NOMO-1 (cell line): ENCODE measurements at regions not wholly inside any gene's neighbourhood (a gene's known extent, or its start where the extent isn't known, plus 50 kb on each side); places are given as distances from the start of the nearest gene placed in this dataset.

Experiments used
- DNase-seq, 2 experiments: peaks; one replicate each; lab custom pipeline; 2025; ENCODE audit not compliant: unreplicated experiment in 2 of 2; lab: John Stamatoyannopoulos, UW

- DNase-seq = no peak
Observed at GRCh38 chr10:78426181-78426580, 392.5 kb downstream of the RPS24 start.

DNA sequence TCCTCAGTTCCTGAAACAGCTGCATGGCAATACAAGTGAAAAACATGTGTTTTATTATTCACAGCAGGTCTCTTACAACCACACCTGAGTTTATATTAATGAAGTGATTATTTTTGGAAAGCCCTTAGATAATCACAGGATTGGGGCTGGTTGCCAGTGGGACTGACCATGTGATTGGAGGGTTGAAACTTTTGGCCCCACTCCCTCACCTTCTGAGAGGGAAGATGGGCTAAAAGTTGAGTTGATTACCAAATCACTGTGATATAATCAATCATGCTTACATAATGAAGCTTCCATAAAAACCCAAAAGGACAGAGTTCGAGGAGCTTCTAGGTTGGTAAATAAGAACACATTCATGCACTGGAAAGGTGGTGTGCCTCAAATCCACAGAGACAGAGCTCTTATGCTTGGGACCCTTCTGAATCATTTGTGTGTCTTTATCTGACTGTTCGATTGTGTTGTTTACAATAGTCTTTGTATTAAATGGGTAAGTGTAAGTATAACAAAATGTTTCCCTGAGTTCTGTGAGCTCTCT lies 393.9 kb downstream of the RPS24 start:
- DNase-seq = no peak

GRCh38 chr10:78428579-78428978 lies 394.9 kb downstream of the RPS24 start:
- no peak for DNase-seq

- no peak for DNase-seq
Observed at GRCh38 chr10:78429984-78430383, 396.3 kb downstream of the RPS24 start.

DNA sequence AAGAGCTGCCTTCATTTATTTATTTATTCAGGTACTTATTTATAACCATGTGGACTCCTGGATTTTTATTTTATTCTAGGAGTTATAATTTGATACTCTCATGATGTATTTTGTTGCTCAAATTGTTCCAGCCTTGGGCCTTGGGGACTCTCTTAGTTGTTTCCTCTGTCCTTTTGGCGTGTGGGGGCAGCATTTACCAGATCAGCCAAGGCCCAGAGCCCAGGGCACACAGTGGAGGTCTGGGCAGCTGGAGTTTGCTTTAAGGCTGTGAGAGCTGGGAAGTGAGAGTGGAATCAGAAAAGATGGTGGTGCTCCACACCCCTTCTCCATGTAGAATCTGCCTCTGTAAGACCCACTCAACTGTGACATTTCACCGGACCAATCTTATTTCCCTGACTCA lies 398.9 kb downstream of the RPS24 start:
- DNase-seq = no peak

DNA sequence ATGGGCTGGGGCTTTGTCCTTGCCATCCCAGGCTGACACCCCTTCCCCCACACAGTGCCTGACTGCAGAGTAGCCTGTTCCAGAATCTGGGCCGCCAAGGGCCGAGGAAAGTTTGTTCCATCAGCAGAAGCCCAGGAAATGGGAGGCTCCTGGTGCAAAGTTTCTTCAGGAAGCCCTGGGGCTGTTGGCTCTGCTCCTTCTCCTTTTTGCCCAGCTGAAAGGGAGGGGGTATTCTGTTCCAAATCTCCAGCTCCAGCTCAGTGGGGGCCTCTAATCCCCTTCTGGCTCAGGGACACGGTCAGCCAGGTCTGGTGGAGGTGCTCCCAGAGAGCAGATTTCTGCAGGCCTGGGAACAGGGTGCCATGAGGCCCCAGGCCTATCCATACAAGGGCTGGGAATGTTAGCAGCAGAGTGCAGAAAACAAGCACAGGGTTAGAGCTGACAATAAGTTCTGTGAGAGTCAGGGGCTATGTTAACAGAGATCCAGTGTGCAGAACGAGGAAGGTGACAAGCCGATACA lies 399.5 kb downstream of the RPS24 start:
- no peak for DNase-seq

DNA sequence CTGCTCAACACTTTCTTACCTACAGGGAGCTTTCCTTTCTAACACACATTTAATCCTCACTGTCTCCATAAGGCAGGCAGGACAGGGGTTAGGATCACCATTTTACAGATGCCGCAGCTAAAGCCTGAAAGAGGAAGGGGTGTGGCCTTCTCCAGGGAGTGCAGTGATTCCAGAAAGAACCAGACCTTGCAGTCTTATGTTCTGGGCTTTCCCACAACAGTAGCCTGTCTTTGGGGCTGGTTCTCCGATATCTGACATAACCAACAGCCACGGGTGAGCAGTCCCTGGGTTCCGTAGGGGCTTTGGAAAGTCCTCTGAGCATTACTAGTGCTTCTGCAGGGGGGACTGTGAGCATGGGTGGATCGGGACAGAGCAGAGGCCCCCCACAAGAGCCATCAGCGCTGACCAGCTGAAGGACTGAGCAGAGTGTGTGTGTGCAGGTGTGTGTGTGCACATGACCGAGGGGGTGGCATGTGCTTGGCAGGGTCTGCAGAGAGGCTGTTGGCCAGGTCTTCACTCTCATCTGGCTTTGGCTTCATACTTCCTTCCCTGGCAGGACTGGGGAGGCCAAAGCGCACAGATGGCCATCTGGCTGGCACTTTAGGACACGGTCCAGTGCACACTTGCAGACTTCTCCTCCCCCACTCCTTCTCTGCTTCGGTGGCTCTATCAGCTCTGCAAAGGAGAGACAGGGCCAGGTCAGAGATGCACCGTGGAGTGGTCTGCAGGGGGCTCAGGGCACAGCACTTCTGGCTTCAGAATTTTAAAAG lies 400.3 kb downstream of the RPS24 start:
- no peak for DNase-seq

DNA sequence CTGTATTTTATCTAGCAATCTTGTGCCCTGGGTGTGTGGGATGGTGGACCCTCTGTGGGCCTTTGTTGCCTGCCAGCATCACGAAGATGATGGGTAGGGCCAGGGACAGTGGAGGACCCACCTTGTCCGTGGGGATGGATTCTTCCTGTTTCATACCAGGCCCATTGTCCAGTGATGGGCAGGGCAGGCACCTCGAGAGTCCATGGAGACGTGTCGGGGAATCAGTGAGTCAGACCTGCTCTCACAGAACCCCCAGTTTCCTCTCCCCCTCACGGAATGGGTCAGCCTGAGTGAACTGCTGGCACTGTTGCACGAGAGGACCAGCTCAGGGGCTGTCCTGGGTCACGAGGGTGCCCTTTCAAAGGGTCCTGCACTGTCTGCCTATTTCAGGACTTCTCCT lies 401.2 kb downstream of the RPS24 start:
- no peak for DNase-seq

DNA sequence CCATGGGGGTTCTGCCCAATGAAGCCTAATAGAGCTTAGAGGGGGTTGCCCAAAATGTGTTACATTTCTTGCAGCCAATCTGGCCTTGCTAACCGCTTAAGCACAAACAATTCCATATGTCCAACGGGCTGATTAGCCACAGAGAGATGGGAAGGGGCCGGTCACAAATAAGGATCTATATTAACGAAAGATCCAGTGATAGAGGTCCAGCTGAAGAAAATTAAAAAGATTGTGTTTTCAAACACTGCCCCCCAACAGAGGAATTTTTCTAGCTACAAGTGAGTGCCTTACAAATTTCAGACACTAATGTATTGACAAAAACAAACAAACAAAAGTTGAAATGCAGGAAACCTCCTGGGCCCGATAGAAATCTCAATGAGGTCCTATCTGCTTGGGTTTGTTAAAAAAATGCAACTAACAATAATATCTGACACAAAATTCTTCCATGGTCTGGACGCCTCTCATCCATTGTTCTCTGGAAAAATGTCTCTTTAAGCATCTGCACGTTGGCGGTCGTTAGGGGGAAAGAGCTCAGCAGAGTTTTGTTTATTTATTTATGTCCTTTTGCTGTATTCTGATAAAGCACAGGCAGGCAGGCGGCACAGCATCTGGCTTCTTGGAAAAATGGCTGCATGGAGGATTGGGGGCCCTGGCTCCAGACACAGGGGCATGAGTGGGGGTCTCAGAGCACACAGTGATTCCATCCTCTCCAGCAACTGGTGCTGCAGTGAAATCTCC lies 402.0 kb downstream of the RPS24 start:
- no peak for DNase-seq

- DNase-seq = no peak
Observed at GRCh38 chr10:78436222-78436573, 402.5 kb downstream of the RPS24 start.

- no peak for DNase-seq
Observed at GRCh38 chr10:78436706-78437406, 403.2 kb downstream of the RPS24 start.

DNA sequence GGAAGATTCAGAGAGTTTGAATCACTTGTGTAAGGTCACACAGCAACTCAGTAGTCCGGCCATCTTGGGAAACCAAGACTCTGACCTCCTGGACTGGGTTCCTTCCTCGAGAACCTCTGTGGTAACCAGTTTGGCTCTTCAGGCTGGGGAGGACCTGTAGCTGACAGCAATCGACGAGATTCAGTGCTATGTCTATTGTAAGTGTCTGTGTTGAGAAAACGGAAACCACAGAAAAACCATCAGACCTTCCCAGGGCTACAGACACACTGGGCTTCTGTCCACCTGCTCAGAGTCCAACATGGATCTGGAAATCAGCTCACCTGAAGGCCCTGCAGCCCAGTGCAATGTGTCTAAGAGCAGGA lies 403.7 kb downstream of the RPS24 start:
- no peak for DNase-seq

GRCh38 chr10:78437998-78438906 lies 404.6 kb downstream of the RPS24 start:
- no peak for DNase-seq

GRCh38 chr10:78438907-78439809 lies 405.5 kb downstream of the RPS24 start:
- no peak for DNase-seq

- no peak for DNase-seq
Observed at GRCh38 chr10:78441010-78441409, 407.3 kb downstream of the RPS24 start.

GRCh38 chr10:78441694-78442093 lies 408.0 kb downstream of the RPS24 start:
- no peak for DNase-seq

DNA sequence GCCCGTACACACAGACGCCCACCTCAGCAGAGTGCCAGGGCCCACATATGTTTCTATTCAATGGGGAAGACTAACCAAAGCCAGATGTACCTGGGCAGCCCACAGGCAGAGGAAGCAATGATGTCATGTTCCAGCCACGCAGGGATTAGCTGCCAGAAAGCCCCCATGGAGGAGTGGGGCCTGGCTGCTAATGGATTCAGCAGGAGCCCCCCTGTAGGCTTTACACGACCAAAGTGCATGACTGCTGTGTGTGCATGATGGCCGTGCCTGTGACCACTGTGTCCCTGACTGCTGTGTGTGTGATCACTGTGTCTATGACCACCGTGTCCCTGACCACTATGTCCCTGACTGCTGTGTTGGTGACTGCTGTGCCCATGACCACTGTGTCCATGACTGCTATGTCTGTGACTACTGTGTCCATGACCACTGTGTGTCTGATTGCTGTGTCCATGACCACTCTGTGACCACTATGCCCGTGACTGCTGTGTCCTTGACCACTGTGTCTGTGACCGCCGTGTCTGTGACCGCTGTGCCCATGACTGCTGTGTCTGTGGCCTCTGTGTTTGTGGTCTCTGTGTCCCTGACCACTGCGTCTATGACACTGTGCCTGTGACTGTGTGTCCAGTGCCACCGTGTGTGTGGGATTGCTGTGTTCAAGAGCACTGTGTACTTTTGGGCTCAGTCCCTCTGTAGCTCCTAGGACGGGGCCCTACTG lies 409.3 kb downstream of the RPS24 start:
- no peak for DNase-seq

GRCh38 chr10:78443900-78444571 lies 410.4 kb downstream of the RPS24 start:
- DNase-seq = no peak
